GM18951 (cell line): ENCODE measurements at regions not wholly inside any gene's neighbourhood (a gene's known extent, or its start where the extent isn't known, plus 50 kb on each side); places are given as distances from the start of the nearest gene placed in this dataset.

ENCODE experiments used
- POLR2A ChIP-seq: IDR thresholded peaks from 4 replicates; pipeline ENCODE4 v1.6.1; 2011; ENCODE audit warnings: mild to moderate bottlenecking; ENCODE audit not compliant: insufficient read length, insufficient read depth; ENCODE audit errors: extremely low read depth
- in situ Hi-C: fragments of 300-500 bp; cut with MboI; formaldehyde crosslinking; loops from one replicate; pipeline ENCODE4 v1.12.0; 2022; ENCODE audit warnings: low sequenced_read_pairs, mixed read lengths, inconsistent platforms; ENCODE audit not compliant: unreplicated experiment

- in situ Hi-C loops: no loop called here
- TF ChIP-seq POLR2A: no peak
Measured at GRCh38 chr14:95818581-95818980, 58.1 kb upstream of the TUNAR start.

- in situ Hi-C loops: no loop called here
- no peak for TF ChIP-seq POLR2A
Measured at GRCh38 chr14:95817271-95817670, 59.4 kb upstream of the TUNAR start.

GRCh38 chr14:95816539-95816938 is 60.1 kb upstream of the TUNAR start:
- TF ChIP-seq POLR2A: no peak
- in situ Hi-C loops: no loop called here

GRCh38 chr14:95815226-95815690 is 61.4 kb upstream of the TUNAR start:
- TF ChIP-seq POLR2A: no peak
- in situ Hi-C loops: no loop called here

- no peak for TF ChIP-seq POLR2A
- in situ Hi-C loops: no loop called here
Measured at GRCh38 chr14:95814363-95815225, 62.0 kb upstream of the TUNAR start.

GRCh38 chr14:95811813-95812212 is 64.8 kb upstream of the TUNAR start:
- in situ Hi-C loops: no loop called here
- no peak for TF ChIP-seq POLR2A

GRCh38 chr14:95808371-95808770 is 68.3 kb upstream of the TUNAR start:
- no peak for TF ChIP-seq POLR2A
- in situ Hi-C loops: no loop called here

- no peak for TF ChIP-seq POLR2A
- in situ Hi-C loops: no loop called here
Measured at GRCh38 chr14:95796788-95797187, 79.8 kb upstream of the TUNAR start.

- TF ChIP-seq POLR2A: no peak
- in situ Hi-C loops: no loop called here
Measured at GRCh38 chr14:95787941-95788340, 74.0 kb upstream of the TCL1A start.

GRCh38 chr14:95786566-95786965 is 72.6 kb upstream of the TCL1A start:
- TF ChIP-seq POLR2A: no peak

GRCh38 chr14:95784137-95784536 is 70.2 kb upstream of the TCL1A start:
- in situ Hi-C loops: no loop called here
- TF ChIP-seq POLR2A: no peak

More at GRCh38 chr14:95786566-95786965, 72.6 kb upstream of the TCL1A start:
- in situ Hi-C loops: no loop called here

GRCh38 chr14:95776798-95777534 is 63.0 kb upstream of the TCL1A start:
- in situ Hi-C loops: loop anchor here (10.0 kb wide), 1 partner anchor 212 kb away; no protein-coding TSS in a partner anchor
- no peak for TF ChIP-seq POLR2A

GRCh38 chr14:95774265-95775160 is 60.6 kb upstream of the TCL1A start:
- in situ Hi-C loops: loop anchor here (10.0 kb wide), 1 partner anchor 210 kb away; no protein-coding TSS in a partner anchor
- TF ChIP-seq POLR2A: no peak

- in situ Hi-C loops: loop anchor here (10.0 kb wide), 1 partner anchor 206 kb away; no protein-coding TSS in a partner anchor
- no peak for TF ChIP-seq POLR2A
Measured at GRCh38 chr14:95770777-95771176, 56.9 kb upstream of the TCL1A start.
